Activated CD4-positive, alpha-beta T cell treated with anti-CD3 and anti-CD28 coated beads for 36 hours (primary cell): ENCODE measurements at regions not wholly inside any gene's neighbourhood (a gene's known extent, or its start where the extent isn't known, plus 50 kb on each side); places are given as distances from the start of the nearest gene placed in this dataset.

Source experiments
- ATAC-seq: fragments of 200-7000 bp; cut with Tn5 transposase; one replicate; pipeline ENCODE4 v1.10.0; 2021; ENCODE audit warnings: mild to moderate bottlenecking, moderate library complexity
- CTCF ChIA-PET: fragments of 350-600 bp; sonication (Branson Sonifier 250); formaldehyde crosslinking; loops from one replicate; lab custom pipeline; 2021; ENCODE audit warnings: antibody characterized with exemption; lab: Charles Lee
- POLR2A ChIA-PET: fragments of 350-600 bp; sonication (Branson Sonifier 250); formaldehyde crosslinking; loops from one replicate; lab custom pipeline; 2021; ENCODE audit warnings: antibody characterized with exemption, inconsistent platforms; lab: Charles Lee
- DNase-seq: peaks from one replicate; pipeline ENCODE4 v3.0.0-alpha.2; 2020
- H3K27ac Mint-ChIP-seq: one replicate; pipeline ENCODE4 v1.8.0; 2021; ENCODE audit warnings: mixed read lengths
- H3K27me3 Mint-ChIP-seq: one replicate; pipeline ENCODE4 v1.8.0; 2021; ENCODE audit warnings: mixed read lengths
- H3K36me3 Mint-ChIP-seq: one replicate; pipeline ENCODE4 v1.8.0; 2021; ENCODE audit warnings: low read depth, mixed read lengths
- H3K4me1 Mint-ChIP-seq: one replicate; pipeline ENCODE4 v1.8.0; 2021; ENCODE audit warnings: mixed read lengths
- H3K4me3 Mint-ChIP-seq: one replicate; pipeline ENCODE4 v1.8.0; 2021; ENCODE audit warnings: mild to moderate bottlenecking, moderate library complexity, mixed read lengths
- H3K9me3 Mint-ChIP-seq: one replicate; pipeline ENCODE4 v1.8.0; 2021; ENCODE audit warnings: low read depth, mixed read lengths
- intact Hi-C, 2 experiments: fragments of 100-400 bp; cut with DNase I in 1 of 2; cut with micrococcal nuclease in 1 of 2; formaldehyde crosslinking; loops; one replicate each; pipeline versions ENCODE4 v1.14.2 to v1.15.1; 2022 to 2024; cut with DNase I, micrococcal nuclease

DNA sequence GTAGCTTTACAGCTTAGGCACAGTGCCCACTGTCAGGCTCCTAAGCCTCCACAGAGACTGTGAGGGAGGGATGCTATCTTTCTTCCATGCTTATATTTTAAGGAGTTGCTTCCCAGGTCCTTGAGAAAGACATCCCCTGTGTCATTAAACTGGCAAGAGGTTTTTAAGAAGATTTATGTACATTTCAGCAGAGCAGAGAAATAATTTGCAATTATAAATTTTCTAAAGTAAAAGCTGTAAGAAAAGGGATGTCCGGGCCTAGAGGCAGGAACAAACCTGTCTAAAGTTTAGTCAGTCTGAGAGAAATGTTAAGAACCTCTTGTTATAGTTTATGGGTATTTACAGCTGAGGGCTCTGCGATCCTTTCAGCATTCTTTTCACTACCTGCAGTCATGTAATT, 716.1 kb downstream of the SLC16A7 start:
- intact Hi-C loops: no loop called here
- POLR2A ChIA-PET: no interaction called here
- no peak for DNase-seq
- no peaks in the 10 kb centered on the region for H3K27me3 Mint-ChIP-seq
- CTCF ChIA-PET: no interaction called here
- no peak for ATAC-seq
- H3K36me3 Mint-ChIP-seq: no peaks in the 10 kb centered on the region
- no peaks in the 10 kb centered on the region for H3K4me1 Mint-ChIP-seq
- H3K9me3 Mint-ChIP-seq: peaks cover 2% of the 10 kb centered on the region
- H3K27ac Mint-ChIP-seq: no peak overlapping the region
- no peak overlapping the region for H3K4me3 Mint-ChIP-seq

DNA sequence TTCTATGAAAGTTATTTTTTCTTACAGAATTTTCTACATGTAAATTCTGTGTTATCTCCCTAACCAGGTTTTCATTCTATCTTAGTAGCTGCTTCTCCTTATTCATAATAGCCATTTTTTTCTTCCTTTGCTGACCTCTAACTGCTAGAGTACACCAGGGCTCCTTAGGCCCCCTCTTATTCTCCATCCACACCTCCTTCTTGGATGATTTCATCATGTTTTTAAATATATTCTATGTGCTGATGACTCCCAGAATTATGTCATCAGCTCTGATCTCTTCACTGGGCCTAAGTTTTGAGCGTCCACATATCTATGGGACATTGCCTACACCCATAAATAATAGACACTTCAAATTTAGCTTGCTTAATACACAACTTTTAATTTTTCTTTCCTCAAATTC, 721.5 kb downstream of the SLC16A7 start:
- Mint-ChIP-seq H3K27me3 (no peaks in the 10 kb centered on the region), H3K4me1 (no peaks in the 10 kb centered on the region), H3K36me3 (no peaks in the 10 kb centered on the region), H3K4me3 (no peak overlapping the region), H3K9me3 (peaks cover 2% of the 10 kb centered on the region), H3K27ac (no peak overlapping the region)
- POLR2A ChIA-PET: no interaction called here
- ATAC-seq (no peak), DNase-seq (no peak)
- CTCF ChIA-PET: interaction anchor here (0.8 kb wide), 1 partner anchor 9 kb away, joined by 3 read pairs; no protein-coding TSS in a partner anchor
- intact Hi-C loops: no loop called here

DNA sequence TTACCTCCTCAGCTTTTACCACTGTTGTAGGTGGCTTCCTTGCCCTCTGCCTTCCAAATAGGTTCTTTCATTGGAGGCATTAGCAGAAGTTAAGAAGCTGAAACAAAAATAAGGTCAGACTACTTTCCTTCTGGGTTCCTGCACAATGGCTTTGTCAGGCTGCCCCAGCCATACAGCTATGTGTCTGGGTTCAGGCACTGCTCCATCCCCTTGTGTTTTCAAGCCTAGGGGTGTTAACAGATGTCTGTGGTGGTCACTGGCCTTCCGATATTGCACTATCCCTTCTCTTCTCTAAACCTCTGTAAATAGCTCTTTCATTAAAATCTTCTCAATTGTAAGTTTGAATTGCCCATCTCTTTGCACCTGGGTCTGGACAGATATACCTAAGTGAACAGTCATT, 728.9 kb downstream of the SLC16A7 start:
- ChIA-PET POLR2A (no interaction called here), CTCF (no interaction called here)
- DNase-seq: no peak
- Mint-ChIP-seq H3K27ac (no peak overlapping the region), H3K4me3 (no peak overlapping the region), H3K9me3 (no peaks in the 10 kb centered on the region), H3K36me3 (no peaks in the 10 kb centered on the region), H3K27me3 (no peaks in the 10 kb centered on the region), H3K4me1 (no peaks in the 10 kb centered on the region)
- ATAC-seq: no peak
- intact Hi-C loops: no loop called here

DNA sequence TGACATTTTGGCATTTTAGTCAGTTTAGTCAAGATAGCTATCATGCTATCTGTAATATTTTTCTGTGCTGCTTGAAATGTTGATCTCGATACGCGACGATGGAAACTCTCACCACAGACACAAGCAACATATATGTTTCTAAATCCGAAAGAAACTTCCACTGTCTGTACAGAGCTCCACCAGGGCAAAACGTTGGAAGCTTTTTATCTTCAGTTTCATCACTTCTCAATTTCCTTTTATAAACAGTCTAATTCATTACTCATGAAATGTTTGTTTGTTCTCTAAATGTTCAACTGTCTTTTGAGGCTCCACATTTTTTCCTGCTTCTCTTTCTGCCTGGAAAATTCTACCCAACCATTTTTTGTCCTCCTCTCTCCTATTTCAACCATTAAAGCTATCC, 737.6 kb downstream of the SLC16A7 start:
- ATAC-seq (no peak), DNase-seq (no peak)
- peaks cover 4% of the 10 kb centered on the region for H3K9me3 Mint-ChIP-seq
- CTCF ChIA-PET: interaction anchor here (1.2 kb wide), 1 partner anchor 11 kb away, joined by 3 read pairs; no protein-coding TSS in a partner anchor
- H3K4me1 Mint-ChIP-seq: no peaks in the 10 kb centered on the region
- H3K4me3 Mint-ChIP-seq: no peak overlapping the region
- no peak overlapping the region for H3K27ac Mint-ChIP-seq
- H3K27me3 Mint-ChIP-seq: no peaks in the 10 kb centered on the region
- intact Hi-C loops: no loop called here
- POLR2A ChIA-PET: no interaction called here
- H3K36me3 Mint-ChIP-seq: no peaks in the 10 kb centered on the region

DNA sequence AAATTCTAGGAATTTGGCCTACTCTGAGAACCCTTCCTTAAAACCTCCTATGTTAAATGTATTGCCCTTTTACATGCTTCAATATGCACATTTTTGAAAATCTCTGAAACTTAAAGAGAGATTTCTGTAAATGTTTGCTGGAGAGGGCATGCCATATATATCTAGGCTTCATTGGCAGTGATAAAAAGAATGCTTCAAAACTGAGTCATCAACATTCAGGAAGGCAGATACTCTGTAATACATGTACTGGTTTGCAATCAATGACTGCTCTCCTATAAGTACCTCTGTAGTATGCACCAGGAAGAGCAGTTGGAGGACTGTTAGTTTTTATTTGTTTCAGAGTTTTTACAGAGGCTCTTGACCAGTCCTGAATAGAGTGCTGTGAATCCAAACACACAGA, 739.9 kb downstream of the SLC16A7 start:
- CTCF ChIA-PET: no interaction called here
- no peak for DNase-seq
- Mint-ChIP-seq H3K36me3 (no peaks in the 10 kb centered on the region), H3K27ac (no peak overlapping the region), H3K9me3 (peaks cover 4% of the 10 kb centered on the region), H3K4me3 (no peak overlapping the region), H3K4me1 (no peaks in the 10 kb centered on the region), H3K27me3 (no peaks in the 10 kb centered on the region)
- intact Hi-C loops: no loop called here
- POLR2A ChIA-PET: no interaction called here
- ATAC-seq: no peak

DNA sequence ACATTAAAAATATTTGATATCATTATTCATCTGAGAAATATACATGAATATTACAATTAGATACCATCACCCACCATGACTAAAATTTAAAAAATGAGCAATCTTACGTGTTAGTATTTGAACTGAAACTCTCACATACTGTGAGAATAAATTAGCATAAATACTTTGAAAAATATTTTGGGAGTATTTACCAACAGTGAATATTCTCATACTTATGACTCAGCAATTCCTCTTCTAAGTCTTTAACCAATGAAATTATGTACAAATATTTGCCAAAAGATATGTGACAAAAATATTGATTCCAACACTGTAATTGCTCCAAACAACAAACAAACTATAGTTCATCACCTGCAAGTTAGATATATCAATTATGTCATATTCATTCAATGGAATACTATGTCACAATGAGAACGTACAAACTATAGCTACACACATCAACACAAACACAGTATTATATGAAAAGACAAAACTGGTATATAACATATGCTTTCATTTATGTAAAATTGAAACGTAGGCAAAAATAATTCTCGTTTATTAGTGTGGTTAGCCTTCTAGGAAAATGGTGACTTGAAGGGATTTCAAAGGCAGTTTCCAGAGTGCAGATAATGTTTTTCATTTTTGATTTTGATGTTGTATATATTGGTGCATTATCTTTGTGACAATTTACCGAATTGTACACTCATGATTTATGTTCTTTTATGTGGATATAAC, 742.2 kb downstream of the SLC16A7 start:
- ChIA-PET CTCF (no interaction called here), POLR2A (no interaction called here)
- H3K9me3 Mint-ChIP-seq: peaks cover 4% of the 10 kb centered on the region
- H3K27ac Mint-ChIP-seq: no peak overlapping the region
- no peaks in the 10 kb centered on the region for H3K4me1 Mint-ChIP-seq
- H3K4me3 Mint-ChIP-seq: no peak overlapping the region
- no peaks in the 10 kb centered on the region for H3K27me3 Mint-ChIP-seq
- no peak for DNase-seq
- intact Hi-C loops: no loop called here
- no peaks in the 10 kb centered on the region for H3K36me3 Mint-ChIP-seq
- no peak for ATAC-seq

DNA sequence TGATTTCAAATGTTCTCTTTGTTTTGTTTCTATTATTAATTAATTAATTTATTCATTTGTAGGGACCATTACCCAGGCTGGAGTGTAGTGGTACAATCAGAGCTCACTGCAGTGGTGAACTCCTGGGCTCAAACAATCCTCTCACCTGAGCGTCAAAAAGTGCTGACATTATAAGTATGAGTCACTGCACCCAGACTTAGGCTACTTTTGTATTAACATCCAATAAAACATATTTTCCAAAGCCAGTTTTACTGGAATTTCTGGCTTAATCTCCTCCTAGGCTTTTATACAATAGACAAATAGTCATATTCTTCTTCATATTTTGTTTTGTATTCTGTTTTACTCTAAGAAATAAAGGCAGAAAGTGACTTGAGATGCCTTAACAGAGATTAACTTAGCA, 749.6 kb downstream of the SLC16A7 start:
- intact Hi-C loops: no loop called here
- ATAC-seq: no peak
- POLR2A ChIA-PET: no interaction called here
- no peak overlapping the region for H3K4me3 Mint-ChIP-seq
- H3K4me1 Mint-ChIP-seq: no peaks in the 10 kb centered on the region
- H3K9me3 Mint-ChIP-seq: peaks cover 3% of the 10 kb centered on the region
- no peaks in the 10 kb centered on the region for H3K27me3 Mint-ChIP-seq
- H3K36me3 Mint-ChIP-seq: no peaks in the 10 kb centered on the region
- DNase-seq: no peak
- H3K27ac Mint-ChIP-seq: no peak overlapping the region
- CTCF ChIA-PET: no interaction called here

DNA sequence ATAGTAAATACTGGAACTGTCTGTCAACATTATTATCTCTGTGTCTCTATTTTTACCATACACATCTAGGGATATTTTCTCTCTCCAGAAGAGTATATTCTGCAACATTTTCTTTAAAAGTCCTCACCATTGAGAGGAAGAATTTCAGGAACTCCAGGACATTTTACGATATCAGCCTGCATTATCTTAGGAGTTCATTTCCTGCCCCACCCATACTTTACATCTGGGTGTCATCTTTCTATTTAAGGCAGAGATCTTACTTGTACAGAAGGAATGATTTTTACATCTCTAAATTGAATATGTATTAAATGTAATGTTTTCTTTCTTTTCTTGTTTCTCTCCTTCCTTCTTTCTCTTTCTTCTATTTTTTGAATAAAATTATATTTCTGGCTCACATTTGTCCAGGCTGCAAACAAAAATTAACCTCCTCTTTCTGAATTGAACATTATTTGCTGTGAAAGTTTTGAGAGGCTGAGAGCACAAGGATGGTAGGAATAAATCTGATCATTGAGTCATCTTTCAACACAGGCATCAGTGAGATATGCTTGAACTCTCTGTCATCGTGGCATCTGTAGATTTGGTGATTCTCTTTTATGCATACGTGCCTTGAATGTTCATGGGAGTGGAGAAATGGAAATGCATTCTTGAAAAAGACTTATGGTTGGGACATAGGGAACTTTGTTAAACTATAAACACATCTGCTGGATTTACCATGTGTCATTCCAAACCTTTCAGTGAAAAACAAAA, 753.6 kb downstream of the SLC16A7 start:
- Mint-ChIP-seq H3K27me3 (no peaks in the 10 kb centered on the region), H3K4me3 (no peak overlapping the region), H3K4me1 (no peaks in the 10 kb centered on the region), H3K9me3 (peaks cover 3% of the 10 kb centered on the region), H3K27ac (no peak overlapping the region), H3K36me3 (no peaks in the 10 kb centered on the region)
- ChIA-PET CTCF (no interaction called here), POLR2A (no interaction called here)
- ATAC-seq (no peak), DNase-seq (no peak)
- intact Hi-C loops: no loop called here

DNA sequence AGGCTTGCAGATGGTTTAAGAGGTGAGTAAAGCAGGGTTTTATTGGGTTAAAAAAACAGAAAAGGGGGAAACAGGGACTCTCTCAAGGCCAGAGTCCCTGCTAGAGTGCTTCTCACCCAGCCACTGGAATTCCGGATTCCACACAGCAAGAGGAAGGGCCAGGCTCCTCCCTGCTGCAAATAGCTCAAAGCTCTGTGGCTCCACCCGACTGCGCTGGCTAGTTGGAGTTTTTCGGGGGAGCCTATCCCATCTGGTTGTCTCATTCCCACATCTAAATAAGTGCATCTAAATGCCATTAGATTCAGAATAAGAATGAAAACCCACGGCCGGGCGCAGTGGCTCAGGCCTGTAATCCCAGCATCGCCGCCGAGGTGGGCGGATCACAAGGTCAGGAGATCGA, 791.5 kb downstream of the SLC16A7 start:
- ChIA-PET CTCF (no interaction called here), POLR2A (no interaction called here)
- H3K9me3 Mint-ChIP-seq: peaks cover 3% of the 10 kb centered on the region
- no peak for ATAC-seq
- H3K4me1 Mint-ChIP-seq: no peaks in the 10 kb centered on the region
- H3K27ac Mint-ChIP-seq: no peak overlapping the region
- H3K4me3 Mint-ChIP-seq: no peak overlapping the region
- intact Hi-C loops: no loop called here
- no peaks in the 10 kb centered on the region for H3K27me3 Mint-ChIP-seq
- no peak for DNase-seq
- no peaks in the 10 kb centered on the region for H3K36me3 Mint-ChIP-seq

DNA sequence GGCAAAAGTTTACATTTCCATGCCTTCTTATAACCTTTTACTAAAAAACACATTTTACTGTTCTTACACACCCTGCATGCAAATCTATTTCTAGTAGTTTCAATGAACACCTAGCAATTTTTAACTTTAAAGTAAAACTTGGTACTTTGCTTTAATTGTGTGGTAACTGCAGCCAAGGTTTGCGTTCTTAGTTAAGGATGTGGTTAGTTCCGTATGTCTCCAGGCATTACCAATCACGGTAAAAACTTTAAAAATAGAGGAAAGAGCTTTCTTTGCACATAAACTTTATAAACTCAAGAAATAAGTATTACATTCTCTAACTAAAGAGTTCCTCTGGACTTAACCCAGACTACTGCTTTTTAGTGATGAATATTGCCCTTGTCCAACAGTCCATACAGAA, 795.2 kb downstream of the SLC16A7 start:
- Mint-ChIP-seq H3K4me1 (no peaks in the 10 kb centered on the region), H3K27me3 (no peaks in the 10 kb centered on the region), H3K27ac (no peak overlapping the region), H3K9me3 (no peaks in the 10 kb centered on the region), H3K36me3 (no peaks in the 10 kb centered on the region), H3K4me3 (no peak overlapping the region)
- ATAC-seq (no peak), DNase-seq (no peak)
- ChIA-PET CTCF (no interaction called here), POLR2A (no interaction called here)
- intact Hi-C loops: no loop called here

DNA sequence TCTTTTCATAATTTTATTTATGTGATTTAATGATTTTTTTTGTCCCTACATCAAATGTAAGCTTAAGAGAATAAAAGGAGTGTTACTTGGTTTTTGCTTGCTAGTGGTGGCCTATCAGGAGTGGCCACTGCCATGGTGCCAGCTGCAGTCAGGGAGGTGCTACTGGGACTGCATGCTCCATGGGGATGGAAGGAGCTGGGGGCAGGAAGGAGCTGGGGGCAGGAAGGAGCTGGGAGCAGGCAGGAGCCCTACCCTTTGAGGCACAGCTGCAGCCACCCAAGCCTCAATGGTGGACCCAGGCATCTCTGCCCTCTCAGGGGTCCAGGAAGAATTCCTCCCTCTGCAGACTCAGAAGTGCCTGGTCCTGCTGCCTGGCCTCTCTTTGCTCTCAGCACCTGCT, 796.0 kb downstream of the SLC16A7 start:
- Mint-ChIP-seq H3K27ac (no peak overlapping the region), H3K27me3 (no peaks in the 10 kb centered on the region), H3K4me1 (no peaks in the 10 kb centered on the region), H3K36me3 (no peaks in the 10 kb centered on the region), H3K4me3 (no peak overlapping the region), H3K9me3 (no peaks in the 10 kb centered on the region)
- ChIA-PET CTCF (no interaction called here), POLR2A (no interaction called here)
- no peak for ATAC-seq
- DNase-seq: no peak
- intact Hi-C loops: no loop called here

DNA sequence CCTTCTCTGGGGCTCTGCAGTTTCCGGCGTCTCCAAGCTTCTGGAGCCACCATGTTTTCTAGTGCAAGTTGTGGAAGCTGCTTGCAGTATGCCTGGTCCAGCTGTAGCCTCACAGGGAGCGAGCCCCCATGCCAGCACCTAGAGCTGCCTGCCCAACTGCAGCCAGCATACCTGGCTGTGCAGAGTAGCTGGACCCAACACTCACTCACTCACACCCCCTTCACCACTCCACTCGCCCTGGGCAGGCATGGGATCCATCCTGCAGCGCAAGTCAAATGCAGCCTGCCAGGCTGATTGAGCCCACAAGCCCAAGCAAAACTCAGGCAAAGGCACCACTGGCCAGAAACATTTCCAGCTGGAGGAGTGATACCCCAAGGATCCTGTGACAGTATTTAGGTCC, 797.3 kb downstream of the SLC16A7 start:
- Mint-ChIP-seq H3K4me1 (no peaks in the 10 kb centered on the region), H3K36me3 (no peaks in the 10 kb centered on the region), H3K4me3 (no peak overlapping the region), H3K27ac (no peak overlapping the region), H3K9me3 (peaks cover 2% of the 10 kb centered on the region), H3K27me3 (no peaks in the 10 kb centered on the region)
- ATAC-seq: no peak
- CTCF ChIA-PET: no interaction called here
- DNase-seq: no peak
- POLR2A ChIA-PET: no interaction called here
- intact Hi-C loops: no loop called here
